ENCODE measurements at regions not wholly inside any gene's neighbourhood (a gene's known extent, or its start where the extent isn't known, plus 50 kb on each side); places are given as distances from the start of the nearest gene placed in this dataset.

DNA sequence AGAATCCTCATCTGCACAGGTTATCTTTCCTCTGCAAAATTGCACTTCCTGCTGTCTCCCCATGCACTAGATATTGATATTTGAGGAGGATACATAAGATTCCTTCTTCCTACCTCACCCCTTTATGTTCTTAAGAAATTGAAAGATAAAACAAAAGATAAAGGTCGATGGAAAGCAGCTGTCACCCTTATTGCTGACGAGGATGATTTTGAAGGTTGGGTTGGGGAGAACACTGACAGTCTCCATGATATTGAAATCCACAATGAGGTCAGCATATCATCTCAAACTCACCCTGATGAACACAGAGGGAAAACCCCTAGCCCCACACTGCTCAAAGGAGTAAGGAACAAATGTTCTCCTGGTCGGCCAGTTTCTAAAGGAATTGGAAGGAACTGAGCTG lies 110.6 kb upstream of the FUT9 start:
- Histone ChIP-seq H2AFZ (ENCODE audit: low read length) (no peak overlapping the region), H3K4me2 (ENCODE audit: insufficient read depth, low read length) (no peak overlapping the region), H3K79me2 (ENCODE audit: insufficient read depth, low read length) (no peaks in the 10 kb centered on the region), H4K20me1 (ENCODE audit: insufficient read depth, low read length) (no peaks in the 10 kb centered on the region), H3K4me1 (ENCODE audit: insufficient read depth, low read length) (no peaks in the 10 kb centered on the region), H3K36me3 (ENCODE audit: insufficient read depth, low read length) (no peaks in the 10 kb centered on the region), H3K27ac (ENCODE audit: low read depth, low read length) (no peak overlapping the region), H3K9me3 (ENCODE audit: low read depth, low read length) (no peaks in the 10 kb centered on the region), H3K27me3 (ENCODE audit: insufficient read depth, low read length) (no peaks in the 10 kb centered on the region), H3K4me3 (ENCODE audit: insufficient read depth, low read length) (no peak overlapping the region)
- TF ChIP-seq, protein P1, sequence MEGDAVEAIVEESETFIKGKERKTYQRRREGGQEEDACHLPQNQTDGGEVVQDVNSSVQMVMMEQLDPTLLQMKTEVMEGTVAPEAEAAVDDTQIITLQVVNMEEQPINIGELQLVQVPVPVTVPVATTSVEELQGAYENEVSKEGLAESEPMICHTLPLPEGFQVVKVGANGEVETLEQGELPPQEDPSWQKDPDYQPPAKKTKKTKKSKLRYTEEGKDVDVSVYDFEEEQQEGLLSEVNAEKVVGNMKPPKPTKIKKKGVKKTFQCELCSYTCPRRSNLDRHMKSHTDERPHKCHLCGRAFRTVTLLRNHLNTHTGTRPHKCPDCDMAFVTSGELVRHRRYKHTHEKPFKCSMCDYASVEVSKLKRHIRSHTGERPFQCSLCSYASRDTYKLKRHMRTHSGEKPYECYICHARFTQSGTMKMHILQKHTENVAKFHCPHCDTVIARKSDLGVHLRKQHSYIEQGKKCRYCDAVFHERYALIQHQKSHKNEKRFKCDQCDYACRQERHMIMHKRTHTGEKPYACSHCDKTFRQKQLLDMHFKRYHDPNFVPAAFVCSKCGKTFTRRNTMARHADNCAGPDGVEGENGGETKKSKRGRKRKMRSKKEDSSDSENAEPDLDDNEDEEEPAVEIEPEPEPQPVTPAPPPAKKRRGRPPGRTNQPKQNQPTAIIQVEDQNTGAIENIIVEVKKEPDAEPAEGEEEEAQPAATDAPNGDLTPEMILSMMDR (IDR thresholded peaks at IDR 0.05; ENCODE audit: extremely low read depth, low read depth, low read length): no peak
- no peak for DNase-seq (ENCODE audit: insufficient read length, low spot score, missing footprints)

DNA sequence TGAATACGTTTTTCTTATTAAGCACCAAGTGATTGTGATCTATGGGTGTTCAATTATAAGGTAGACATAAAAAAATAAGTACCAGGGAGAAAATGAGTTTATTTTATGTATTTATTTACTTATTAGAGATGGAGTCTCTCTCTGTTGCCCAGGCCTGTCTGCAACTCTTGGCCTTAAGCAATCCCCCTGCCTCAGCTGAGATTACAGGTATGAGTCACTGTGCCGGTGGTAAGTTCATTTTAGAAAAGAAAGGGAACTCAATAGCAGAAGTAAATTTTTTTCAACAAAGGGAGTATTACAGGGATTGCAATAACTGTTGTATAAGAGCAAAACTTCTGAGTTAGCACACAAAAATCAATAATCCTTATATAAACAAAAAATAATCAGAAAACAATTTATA lies 98.7 kb upstream of the FUT9 start:
- Histone ChIP-seq H4K20me1 (ENCODE audit: insufficient read depth, low read length) (no peaks in the 10 kb centered on the region), H3K4me2 (ENCODE audit: insufficient read depth, low read length) (no peak overlapping the region), H3K4me1 (ENCODE audit: insufficient read depth, low read length) (no peaks in the 10 kb centered on the region), H3K36me3 (ENCODE audit: insufficient read depth, low read length) (no peaks in the 10 kb centered on the region), H3K27me3 (ENCODE audit: insufficient read depth, low read length) (no peaks in the 10 kb centered on the region), H2AFZ (ENCODE audit: low read length) (no peak overlapping the region), H3K9me3 (ENCODE audit: low read depth, low read length) (no peaks in the 10 kb centered on the region), H3K27ac (ENCODE audit: low read depth, low read length) (no peak overlapping the region), H3K4me3 (ENCODE audit: insufficient read depth, low read length) (no peak overlapping the region), H3K79me2 (ENCODE audit: insufficient read depth, low read length) (no peaks in the 10 kb centered on the region)
- DNase-seq (ENCODE audit: insufficient read length, low spot score, missing footprints): no peak
- TF ChIP-seq, protein P1 (IDR thresholded peaks at IDR 0.05; ENCODE audit: extremely low read depth, low read depth, low read length): no peak

DNA sequence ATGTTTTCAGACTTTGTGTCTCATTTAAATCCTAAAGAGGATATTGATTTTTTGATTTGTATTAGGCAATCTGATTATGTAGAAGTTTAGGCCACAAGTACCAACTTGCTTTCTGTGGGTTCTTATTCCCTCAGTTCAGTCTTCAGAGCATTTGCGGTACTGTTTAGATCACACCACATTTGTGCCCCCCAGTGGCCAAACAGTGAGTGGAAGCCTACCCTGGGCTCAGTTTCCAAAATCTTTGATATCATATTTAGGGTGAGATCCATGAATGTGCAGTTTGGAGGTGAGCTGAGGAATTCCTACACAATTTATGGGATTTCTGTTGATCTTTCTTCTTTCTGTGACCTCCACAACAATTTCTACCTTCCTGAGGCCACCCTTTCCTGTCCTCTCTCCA lies 92.3 kb upstream of the FUT9 start:
- H3K79me2 ChIP-seq (ENCODE audit: insufficient read depth, low read length): no peaks in the 10 kb centered on the region
- peak; percentile 26 for DNase-seq (ENCODE audit: insufficient read length, low spot score, missing footprints)
- no peak overlapping the region for H3K4me2 ChIP-seq (ENCODE audit: insufficient read depth, low read length)
- H3K4me3 ChIP-seq (ENCODE audit: insufficient read depth, low read length): no peak overlapping the region
- TF ChIP-seq, protein P1 (IDR thresholded peaks at IDR 0.05; ENCODE audit: extremely low read depth, low read depth, low read length): no peak
- H3K36me3 ChIP-seq (ENCODE audit: insufficient read depth, low read length): no peaks in the 10 kb centered on the region
- no peak overlapping the region for H3K27ac ChIP-seq (ENCODE audit: low read depth, low read length)
- no peaks in the 10 kb centered on the region for H3K9me3 ChIP-seq (ENCODE audit: low read depth, low read length)
- H2AFZ ChIP-seq (ENCODE audit: low read length): no peak overlapping the region
- no peaks in the 10 kb centered on the region for H3K4me1 ChIP-seq (ENCODE audit: insufficient read depth, low read length)
- no peaks in the 10 kb centered on the region for H4K20me1 ChIP-seq (ENCODE audit: insufficient read depth, low read length)
- H3K27me3 ChIP-seq (ENCODE audit: insufficient read depth, low read length): no peaks in the 10 kb centered on the region

DNA sequence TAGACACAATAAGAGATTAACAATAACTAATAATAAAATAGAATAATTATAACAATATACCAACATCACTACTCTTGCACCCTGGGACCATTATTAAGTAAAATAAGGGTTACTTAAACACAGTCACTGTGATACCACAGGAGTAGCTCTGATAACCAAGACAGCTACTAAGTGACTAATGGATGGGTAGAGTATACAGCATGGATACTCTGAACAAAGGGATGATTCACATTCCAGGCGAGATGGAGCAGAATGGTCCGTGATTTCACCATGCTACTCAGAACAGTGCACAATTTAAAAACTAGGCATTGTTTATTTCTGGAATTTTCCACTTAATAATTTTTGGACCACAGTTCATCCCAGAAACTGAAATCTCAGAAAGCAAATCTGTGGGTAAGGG lies 80.0 kb upstream of the FUT9 start:
- Histone ChIP-seq H3K9me3 (ENCODE audit: low read depth, low read length) (peaks cover 4% of the 10 kb centered on the region), H3K79me2 (ENCODE audit: insufficient read depth, low read length) (no peaks in the 10 kb centered on the region), H3K4me3 (ENCODE audit: insufficient read depth, low read length) (no peak overlapping the region), H4K20me1 (ENCODE audit: insufficient read depth, low read length) (no peaks in the 10 kb centered on the region), H3K4me2 (ENCODE audit: insufficient read depth, low read length) (no peak overlapping the region), H2AFZ (ENCODE audit: low read length) (no peak overlapping the region), H3K4me1 (ENCODE audit: insufficient read depth, low read length) (no peaks in the 10 kb centered on the region), H3K27me3 (ENCODE audit: insufficient read depth, low read length) (no peaks in the 10 kb centered on the region), H3K36me3 (ENCODE audit: insufficient read depth, low read length) (no peaks in the 10 kb centered on the region), H3K27ac (ENCODE audit: low read depth, low read length) (no peak overlapping the region)
- TF ChIP-seq, protein P1 (IDR thresholded peaks at IDR 0.05; ENCODE audit: extremely low read depth, low read depth, low read length): no peak
- no peak for DNase-seq (ENCODE audit: insufficient read length, low spot score, missing footprints)

Measured in osteoblast (primary cell).